Gastrocnemius medialis (tissue), 4 donors: ENCODE measurements at regions not wholly inside any gene's neighbourhood (a gene's known extent, or its start where the extent isn't known, plus 50 kb on each side); places are given as distances from the start of the nearest gene placed in this dataset.

Experiments
- CTCF ChIP-seq, 5 experiments: fragments of 450-650 bp in 3 of 5; fragments of 200-600 bp in 2 of 5; sonication (generic) in 2 of 5; IDR thresholded peaks in 4 of 5; conservative IDR thresholded peaks in 1 of 5; 1 replicate in 4 of 5; 2 replicates in 1 of 5; pipeline ENCODE4 v1.5.1; 2016 to 2019; ENCODE audit warnings: antibody characterized with exemption in 5 of 5, mild to moderate bottlenecking in 3 of 5, moderate library complexity in 3 of 5
- POLR2A ChIP-seq, 2 donors: fragments of 450-650 bp; IDR thresholded peaks; one replicate each; pipeline ENCODE4 v1.6.1; 2017; ENCODE audit warnings: antibody characterized with exemption in 2 of 2, mild to moderate bottlenecking in 2 of 2, moderate library complexity in 2 of 2

- TF ChIP-seq POLR2A (IDR thresholded peaks at IDR 0.05) (no peak), CTCF (IDR thresholded peaks at IDR 0.05 in 4 of 5, conservative IDR thresholded peaks at IDR 0.05 in 1 of 5) (no peak)
These were observed 53.5 kb upstream of the CDH9 start for GRCh38 chr5:27091858-27092257.
